Stomach (tissue), 8 donors: ENCODE measurements at regions not wholly inside any gene's neighbourhood (a gene's known extent, or its start where the extent isn't known, plus 50 kb on each side); places are given as distances from the start of the nearest gene placed in this dataset.

Source experiments
- DNase-seq, 2 donors: peaks; one replicate each; pipeline versions ENCODE4 v3.0.0 to v3.0.0-alpha.2; 2013 to 2019
- H3K27ac ChIP-seq, 5 donors: fragments of 200-600 bp in 4 of 5; sonication (generic) in 4 of 5; one replicate each; pipeline ENCODE4 v1.5.1; 2013 to 2019; ENCODE audit warnings: mild to moderate bottlenecking in 1 of 5, moderate library complexity in 1 of 5
- H3K27me3 ChIP-seq, 3 donors: fragments of 200-600 bp; sonication (generic); one replicate each; pipeline ENCODE4 v1.5.1; 2017 to 2019; ENCODE audit warnings: mixed run types in 1 of 3
- H3K36me3 ChIP-seq, 4 donors: fragments of 200-600 bp; sonication (generic); 1 replicate in 3 of 4; 2 replicates in 1 of 4; pipeline ENCODE4 v1.5.1; 2016 to 2019
- H3K4me1 ChIP-seq, 4 donors: fragments of 200-600 bp; sonication (generic); one replicate each; pipeline ENCODE4 v1.5.1; 2016 to 2019
- H3K4me3 ChIP-seq, 4 donors: fragments of 200-600 bp; sonication (generic) in 3 of 4; one replicate each; pipeline ENCODE4 v1.5.1; 2016 to 2019; ENCODE audit warnings: mild to moderate bottlenecking in 1 of 4
- H3K9me3 ChIP-seq, 4 donors: fragments of 200-600 bp; sonication (generic); one replicate each; pipeline ENCODE4 v1.5.1; 2016 to 2019
- CTCF ChIP-seq, 7 experiments: fragments of 450-650 bp in 4 of 7; fragments of 200-600 bp in 3 of 7; sonication (generic) in 3 of 7; IDR thresholded peaks; one replicate each; pipeline ENCODE4 v1.5.1; 2016 to 2019; ENCODE audit warnings: antibody characterized with exemption in 7 of 7, control low read depth in 2 of 7, mild to moderate bottlenecking in 1 of 7
- EP300 ChIP-seq: sonication (generic); formaldehyde crosslinking; IDR thresholded peaks from one replicate; pipeline ENCODE4 v1.6.1; 2017; ENCODE audit warnings: antibody characterized with exemption
- POLR2A ChIP-seq, 4 donors: fragments of 450-650 bp; IDR thresholded peaks; one replicate each; pipeline ENCODE4 v1.6.1; 2016; ENCODE audit warnings: antibody characterized with exemption in 4 of 4, control low read depth in 2 of 4, mild to moderate bottlenecking in 1 of 4, moderate library complexity in 1 of 4
- POLR2AphosphoS5 ChIP-seq, 3 donors: sonication (generic); formaldehyde crosslinking; IDR thresholded peaks; one replicate each; pipeline ENCODE4 v1.6.1; 2016; ENCODE audit warnings: antibody characterized with exemption in 3 of 3
- WGBS, 5 donors: extraction: QIAGEN DNeasy Blood & Tissue Kit in 3 of 5; methylation state at CpG; one replicate each; pipeline versions ENCODE4 v1.1.5 to v1.1.7; 2013 to 2018; 5-methylcytosine and 5-hydroxymethylcytosine counted together
- intact Hi-C: fragments of 100-400 bp; cut with DNase I; formaldehyde crosslinking; loops from one replicate; pipeline ENCODE4 v1.15.1; 2023; ENCODE audit warnings: low total_unique reads
- donor health status: healthy with polysubstance abuse.
- donor health status: Bipolar disorder and iron deficiency.
- donor health status: healthy.

GRCh38 chr15:94731286-94731685 is 499.9 kb downstream of the MCTP2 start:
- no peak for TF ChIP-seq CTCF (IDR thresholded peaks at IDR 0.05)
- no peak for TF ChIP-seq EP300
- TF ChIP-seq POLR2AphosphoS5 (IDR thresholded peaks at IDR 0.05), result no peak
- TF ChIP-seq POLR2A (IDR thresholded peaks at IDR 0.05), result no peak
- 72 to 90% (median 85%) methylated on average over 3 of the region's 3 CpGs for WGBS, 5 donors

GRCh38 chr15:94734460-94734859 is 503.1 kb downstream of the MCTP2 start:
- no peak for TF ChIP-seq CTCF (IDR thresholded peaks at IDR 0.05)
- TF ChIP-seq POLR2AphosphoS5 (IDR thresholded peaks at IDR 0.05), result no peak
- H3K9me3 ChIP-seq, result peaks cover 0 to 4% (median 0%) of the 10 kb centered on the region in 4 donors
- H3K27me3 ChIP-seq, result no peaks in the 10 kb centered on the region
- WGBS, 5 donors, result 82 to 100% (median 90%) methylated on average over 1 of the region's 1 CpG
- H3K4me3 ChIP-seq, result no peak overlapping the region
- H3K36me3 ChIP-seq, result no peaks in the 10 kb centered on the region
- intact Hi-C loops, result no loop called here
- no peaks in the 10 kb centered on the region for H3K4me1 ChIP-seq
- no peak overlapping the region for H3K27ac ChIP-seq
- DNase-seq, result no peak

More at GRCh38 chr15:94731286-94731685, 499.9 kb downstream of the MCTP2 start:
- Histone ChIP-seq H3K36me3 (no peaks in the 10 kb centered on the region), H3K27ac (no peak overlapping the region), H3K27me3 (no peaks in the 10 kb centered on the region), H3K9me3 (no peaks in the 10 kb centered on the region), H3K4me3 (no peak overlapping the region), H3K4me1 (no peaks in the 10 kb centered on the region)
- intact Hi-C loops, result no loop called here
- DNase-seq, result no peak

GRCh38 chr15:94736236-94736635 is 504.9 kb downstream of the MCTP2 start:
- peak in 1 of 2 donors; percentile 27 for DNase-seq
- peaks cover 0 to 4% (median 0%) of the 10 kb centered on the region in 4 donors for H3K9me3 ChIP-seq
- H3K27ac ChIP-seq, result no peak overlapping the region
- intact Hi-C loops, result no loop called here
- TF ChIP-seq POLR2A (IDR thresholded peaks at IDR 0.05), result no peak
- no peak for TF ChIP-seq CTCF (IDR thresholded peaks at IDR 0.05)
- no peak for TF ChIP-seq EP300
- TF ChIP-seq POLR2AphosphoS5 (IDR thresholded peaks at IDR 0.05), result no peak
- no peaks in the 10 kb centered on the region for H3K4me1 ChIP-seq
- H3K36me3 ChIP-seq, result no peaks in the 10 kb centered on the region
- H3K4me3 ChIP-seq, result no peak overlapping the region
- H3K27me3 ChIP-seq, result no peaks in the 10 kb centered on the region

GRCh38 chr15:94739639-94740038 is 508.3 kb downstream of the MCTP2 start:
- no peak for TF ChIP-seq EP300
- TF ChIP-seq CTCF (IDR thresholded peaks at IDR 0.05), result no peak
- no peak for TF ChIP-seq POLR2AphosphoS5 (IDR thresholded peaks at IDR 0.05)
- TF ChIP-seq POLR2A (IDR thresholded peaks at IDR 0.05), result no peak
- intact Hi-C loops, result no loop called here
- Histone ChIP-seq H3K9me3 (peaks cover 0 to 4% (median 0%) of the 10 kb centered on the region in 4 donors), H3K36me3 (no peaks in the 10 kb centered on the region), H3K27ac (no peak overlapping the region), H3K4me3 (no peak overlapping the region), H3K4me1 (no peaks in the 10 kb centered on the region), H3K27me3 (no peaks in the 10 kb centered on the region)
- DNase-seq, result no peak
- 64 to 81% (median 75%) methylated on average over 3 of the region's 3 CpGs for WGBS, 5 donors
